ENCODE measurements at regions not wholly inside any gene's neighbourhood (a gene's known extent, or its start where the extent isn't known, plus 50 kb on each side); places are given as distances from the start of the nearest gene placed in this dataset.

DNA sequence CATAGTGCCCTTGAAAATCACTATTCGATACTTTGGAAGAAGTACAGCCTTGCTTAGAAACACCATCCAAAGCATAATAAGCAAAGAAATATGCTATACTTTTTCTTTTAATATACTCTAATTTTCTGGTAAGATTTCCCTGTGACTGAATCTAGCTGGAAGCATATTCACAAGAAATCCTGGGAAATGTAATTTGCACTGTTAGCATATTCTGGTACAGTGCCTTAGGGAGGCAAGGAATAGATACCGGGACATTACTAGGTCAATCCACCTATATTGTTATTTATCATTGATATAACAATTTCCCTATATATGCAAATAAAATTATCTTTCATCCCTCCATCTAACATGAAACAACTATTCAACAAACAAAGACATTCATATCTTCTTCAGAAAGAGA is 1131.3 kb upstream of the PRR20A start:
- TF ChIP-seq, protein P1, sequence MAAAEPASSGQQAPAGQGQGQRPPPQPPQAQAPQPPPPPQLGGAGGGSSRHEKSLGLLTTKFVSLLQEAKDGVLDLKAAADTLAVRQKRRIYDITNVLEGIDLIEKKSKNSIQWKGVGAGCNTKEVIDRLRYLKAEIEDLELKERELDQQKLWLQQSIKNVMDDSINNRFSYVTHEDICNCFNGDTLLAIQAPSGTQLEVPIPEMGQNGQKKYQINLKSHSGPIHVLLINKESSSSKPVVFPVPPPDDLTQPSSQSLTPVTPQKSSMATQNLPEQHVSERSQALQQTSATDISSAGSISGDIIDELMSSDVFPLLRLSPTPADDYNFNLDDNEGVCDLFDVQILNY (CRISPR knock-in tag; IDR thresholded peaks at IDR 0.05) = no peak
- TF ChIP-seq, protein P2, sequence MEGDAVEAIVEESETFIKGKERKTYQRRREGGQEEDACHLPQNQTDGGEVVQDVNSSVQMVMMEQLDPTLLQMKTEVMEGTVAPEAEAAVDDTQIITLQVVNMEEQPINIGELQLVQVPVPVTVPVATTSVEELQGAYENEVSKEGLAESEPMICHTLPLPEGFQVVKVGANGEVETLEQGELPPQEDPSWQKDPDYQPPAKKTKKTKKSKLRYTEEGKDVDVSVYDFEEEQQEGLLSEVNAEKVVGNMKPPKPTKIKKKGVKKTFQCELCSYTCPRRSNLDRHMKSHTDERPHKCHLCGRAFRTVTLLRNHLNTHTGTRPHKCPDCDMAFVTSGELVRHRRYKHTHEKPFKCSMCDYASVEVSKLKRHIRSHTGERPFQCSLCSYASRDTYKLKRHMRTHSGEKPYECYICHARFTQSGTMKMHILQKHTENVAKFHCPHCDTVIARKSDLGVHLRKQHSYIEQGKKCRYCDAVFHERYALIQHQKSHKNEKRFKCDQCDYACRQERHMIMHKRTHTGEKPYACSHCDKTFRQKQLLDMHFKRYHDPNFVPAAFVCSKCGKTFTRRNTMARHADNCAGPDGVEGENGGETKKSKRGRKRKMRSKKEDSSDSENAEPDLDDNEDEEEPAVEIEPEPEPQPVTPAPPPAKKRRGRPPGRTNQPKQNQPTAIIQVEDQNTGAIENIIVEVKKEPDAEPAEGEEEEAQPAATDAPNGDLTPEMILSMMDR (IDR thresholded peaks at IDR 0.05) = no peak
- TF ChIP-seq, protein P3, sequence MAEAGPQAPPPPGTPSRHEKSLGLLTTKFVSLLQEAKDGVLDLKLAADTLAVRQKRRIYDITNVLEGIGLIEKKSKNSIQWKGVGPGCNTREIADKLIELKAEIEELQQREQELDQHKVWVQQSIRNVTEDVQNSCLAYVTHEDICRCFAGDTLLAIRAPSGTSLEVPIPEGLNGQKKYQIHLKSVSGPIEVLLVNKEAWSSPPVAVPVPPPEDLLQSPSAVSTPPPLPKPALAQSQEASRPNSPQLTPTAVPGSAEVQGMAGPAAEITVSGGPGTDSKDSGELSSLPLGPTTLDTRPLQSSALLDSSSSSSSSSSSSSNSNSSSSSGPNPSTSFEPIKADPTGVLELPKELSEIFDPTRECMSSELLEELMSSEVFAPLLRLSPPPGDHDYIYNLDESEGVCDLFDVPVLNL (CRISPR knock-in tag; IDR thresholded peaks at IDR 0.05; ENCODE audit: borderline replicate concordance, low read depth) = no peak
- TF ChIP-seq, protein P4, sequence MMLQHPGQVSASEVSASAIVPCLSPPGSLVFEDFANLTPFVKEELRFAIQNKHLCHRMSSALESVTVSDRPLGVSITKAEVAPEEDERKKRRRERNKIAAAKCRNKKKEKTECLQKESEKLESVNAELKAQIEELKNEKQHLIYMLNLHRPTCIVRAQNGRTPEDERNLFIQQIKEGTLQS (CRISPR knock-in tag; conservative IDR thresholded peaks at IDR 0.05) = no peak
- TF ChIP-seq RORB (CRISPR knock-in tag; IDR thresholded peaks at IDR 0.05) (no peak), ZNF671 (CRISPR knock-in tag; IDR thresholded peaks at IDR 0.05) (no peak), FOXP1 (CRISPR knock-in tag; IDR thresholded peaks at IDR 0.05; ENCODE audit: borderline replicate concordance) (no peak), JUN (CRISPR knock-in tag; IDR thresholded peaks at IDR 0.05) (no peak), ZNF138 (CRISPR knock-in tag; conservative IDR thresholded peaks at IDR 0.05) (no peak)
- TF ChIP-seq, protein P5, sequence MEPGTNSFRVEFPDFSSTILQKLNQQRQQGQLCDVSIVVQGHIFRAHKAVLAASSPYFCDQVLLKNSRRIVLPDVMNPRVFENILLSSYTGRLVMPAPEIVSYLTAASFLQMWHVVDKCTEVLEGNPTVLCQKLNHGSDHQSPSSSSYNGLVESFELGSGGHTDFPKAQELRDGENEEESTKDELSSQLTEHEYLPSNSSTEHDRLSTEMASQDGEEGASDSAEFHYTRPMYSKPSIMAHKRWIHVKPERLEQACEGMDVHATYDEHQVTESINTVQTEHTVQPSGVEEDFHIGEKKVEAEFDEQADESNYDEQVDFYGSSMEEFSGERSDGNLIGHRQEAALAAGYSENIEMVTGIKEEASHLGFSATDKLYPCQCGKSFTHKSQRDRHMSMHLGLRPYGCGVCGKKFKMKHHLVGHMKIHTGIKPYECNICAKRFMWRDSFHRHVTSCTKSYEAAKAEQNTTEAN (CRISPR knock-in tag; IDR thresholded peaks at IDR 0.05) = no peak
- TF ChIP-seq, protein P6, sequence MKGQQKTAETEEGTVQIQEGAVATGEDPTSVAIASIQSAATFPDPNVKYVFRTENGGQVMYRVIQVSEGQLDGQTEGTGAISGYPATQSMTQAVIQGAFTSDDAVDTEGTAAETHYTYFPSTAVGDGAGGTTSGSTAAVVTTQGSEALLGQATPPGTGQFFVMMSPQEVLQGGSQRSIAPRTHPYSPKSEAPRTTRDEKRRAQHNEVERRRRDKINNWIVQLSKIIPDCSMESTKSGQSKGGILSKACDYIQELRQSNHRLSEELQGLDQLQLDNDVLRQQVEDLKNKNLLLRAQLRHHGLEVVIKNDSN (CRISPR knock-in tag; IDR thresholded peaks at IDR 0.05) = no peak
- TF ChIP-seq, protein P7, sequence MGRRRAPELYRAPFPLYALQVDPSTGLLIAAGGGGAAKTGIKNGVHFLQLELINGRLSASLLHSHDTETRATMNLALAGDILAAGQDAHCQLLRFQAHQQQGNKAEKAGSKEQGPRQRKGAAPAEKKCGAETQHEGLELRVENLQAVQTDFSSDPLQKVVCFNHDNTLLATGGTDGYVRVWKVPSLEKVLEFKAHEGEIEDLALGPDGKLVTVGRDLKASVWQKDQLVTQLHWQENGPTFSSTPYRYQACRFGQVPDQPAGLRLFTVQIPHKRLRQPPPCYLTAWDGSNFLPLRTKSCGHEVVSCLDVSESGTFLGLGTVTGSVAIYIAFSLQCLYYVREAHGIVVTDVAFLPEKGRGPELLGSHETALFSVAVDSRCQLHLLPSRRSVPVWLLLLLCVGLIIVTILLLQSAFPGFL (CRISPR knock-in tag; IDR thresholded peaks at IDR 0.05; ENCODE audit: borderline replicate concordance) = no peak
- TF ChIP-seq, protein P8, sequence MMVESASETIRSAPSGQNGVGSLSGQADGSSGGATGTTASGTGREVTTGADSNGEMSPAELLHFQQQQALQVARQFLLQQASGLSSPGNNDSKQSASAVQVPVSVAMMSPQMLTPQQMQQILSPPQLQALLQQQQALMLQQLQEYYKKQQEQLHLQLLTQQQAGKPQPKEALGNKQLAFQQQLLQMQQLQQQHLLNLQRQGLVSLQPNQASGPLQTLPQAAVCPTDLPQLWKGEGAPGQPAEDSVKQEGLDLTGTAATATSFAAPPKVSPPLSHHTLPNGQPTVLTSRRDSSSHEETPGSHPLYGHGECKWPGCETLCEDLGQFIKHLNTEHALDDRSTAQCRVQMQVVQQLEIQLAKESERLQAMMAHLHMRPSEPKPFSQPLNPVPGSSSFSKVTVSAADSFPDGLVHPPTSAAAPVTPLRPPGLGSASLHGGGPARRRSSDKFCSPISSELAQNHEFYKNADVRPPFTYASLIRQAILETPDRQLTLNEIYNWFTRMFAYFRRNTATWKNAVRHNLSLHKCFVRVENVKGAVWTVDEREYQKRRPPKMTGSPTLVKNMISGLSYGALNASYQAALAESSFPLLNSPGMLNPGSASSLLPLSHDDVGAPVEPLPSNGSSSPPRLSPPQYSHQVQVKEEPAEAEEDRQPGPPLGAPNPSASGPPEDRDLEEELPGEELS (CRISPR knock-in tag; IDR thresholded peaks at IDR 0.05) = no peak
